ENCODE measurements at regions not wholly inside any gene's neighbourhood (a gene's known extent, or its start where the extent isn't known, plus 50 kb on each side); places are given as distances from the start of the nearest gene placed in this dataset.

- Histone ChIP-seq H3K4ac (ENCODE audit: low read depth, low read length) (no peak overlapping the region), H3K9me1 (ENCODE audit: insufficient read depth, low read length) (no peaks in the 10 kb centered on the region), H3K4me1 (ENCODE audit: control insufficient read depth, insufficient read depth, low read length) (no peaks in the 10 kb centered on the region), H3K9ac (ENCODE audit: low read depth, low read length) (no peak overlapping the region), H2BK5ac (ENCODE audit: low read depth, low read length, poor library complexity, severe bottlenecking) (no peak overlapping the region), H3K56ac (ENCODE audit: extremely low read depth, insufficient read depth, low read length) (no peak overlapping the region), H2AK5ac (ENCODE audit: low read depth, low read length) (no peak overlapping the region), H2BK20ac (ENCODE audit: low read depth, low read length) (no peak overlapping the region), H4K20me1 (ENCODE audit: insufficient read depth, low read length) (no peaks in the 10 kb centered on the region), H3K36me3 (ENCODE audit: control insufficient read depth, insufficient read depth, low read length) (no peaks in the 10 kb centered on the region), H3K9me3 (ENCODE audit: control insufficient read depth, insufficient read depth, low read length) (no peaks in the 10 kb centered on the region), H3K79me1 (ENCODE audit: low read depth in 1 of 2, low read length in 2 of 2) (no peaks in the 10 kb centered on the region), H3K27ac (ENCODE audit: insufficient read depth, low read length) (no peak overlapping the region), H3K18ac (ENCODE audit: low read depth, low read length) (no peak overlapping the region), H2AK9ac (replicated peaks; ENCODE audit: low read depth, low read length, poor library complexity) (no peak overlapping the region), H3K23ac (ENCODE audit: low read depth, low read length) (no peak overlapping the region), H2BK15ac (ENCODE audit: low read depth, low read length) (no peak overlapping the region), H2BK120ac (ENCODE audit: low read depth, low read length) (no peak overlapping the region), H3K4me3 (ENCODE audit: insufficient read depth, low read depth, low read length) (no peak overlapping the region), H3K27me3 (ENCODE audit: control insufficient read depth, insufficient read depth, low read length) (no peaks in the 10 kb centered on the region), H3K14ac (replicated peaks; ENCODE audit: low read depth, low read length) (no peak overlapping the region), H4K8ac (ENCODE audit: low read depth in 2 of 2, low read length in 2 of 2) (no peak overlapping the region), H4K91ac (ENCODE audit: insufficient read depth, low read depth, low read length) (no peak overlapping the region), H3K4me2 (ENCODE audit: low read depth, low read length) (no peak overlapping the region), H4K5ac (ENCODE audit: low read depth, low read length) (no peak overlapping the region), H2AFZ (replicated peaks; ENCODE audit: low read length, poor library complexity) (no peak overlapping the region)
- POLR2A ChIA-PET (ENCODE audit: unreplicated experiment): no interaction called here
- CTCF ChIA-PET: no interaction called here
- TF ChIP-seq SMC3 (IDR thresholded peaks at IDR 0.05; ENCODE audit: low read depth, low read length) (no peak), CEBPB (IDR thresholded peaks at IDR 0.05; ENCODE audit: low read depth, low read length) (no peak), POLR2A (IDR thresholded peaks at IDR 0.05; ENCODE audit: low read depth, low read length) (no peak), CTCF (conservative IDR thresholded peaks at IDR 0.05; ENCODE audit: low read depth, low read length) (no peak), FOS (IDR thresholded peaks at IDR 0.05; ENCODE audit: low read depth, low read length) (no peak), NFE2L2 (IDR thresholded peaks at IDR 0.05; ENCODE audit: low read depth, low read length) (no peak), RCOR1 (IDR thresholded peaks at IDR 0.05; ENCODE audit: insufficient replicate concordance, low read length) (no peak), ELK1 (IDR thresholded peaks at IDR 0.05; ENCODE audit: borderline replicate concordance, low read depth, low read length) (no peak)
- TF ChIP-seq, protein P1, sequence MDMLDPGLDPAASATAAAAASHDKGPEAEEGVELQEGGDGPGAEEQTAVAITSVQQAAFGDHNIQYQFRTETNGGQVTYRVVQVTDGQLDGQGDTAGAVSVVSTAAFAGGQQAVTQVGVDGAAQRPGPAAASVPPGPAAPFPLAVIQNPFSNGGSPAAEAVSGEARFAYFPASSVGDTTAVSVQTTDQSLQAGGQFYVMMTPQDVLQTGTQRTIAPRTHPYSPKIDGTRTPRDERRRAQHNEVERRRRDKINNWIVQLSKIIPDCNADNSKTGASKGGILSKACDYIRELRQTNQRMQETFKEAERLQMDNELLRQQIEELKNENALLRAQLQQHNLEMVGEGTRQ (IDR thresholded peaks at IDR 0.05; ENCODE audit: low read depth, low read length): no peak
- DNase-seq: no peak
- dilution Hi-C loops (cut with HindIII; ENCODE audit: low sequenced_read_pairs, unreplicated experiment): no loop called here
- WGBS, 2 experiments (ENCODE audit: extremely low coverage in 2 of 2, insufficient read length in 1 of 2): 0% methylated on average over 1 of the region's 2 CpGs; no CpG with 5 or more reads in 1 of the 2 experiments
- ATAC-seq (ENCODE audit: low read depth): no peak
- in situ Hi-C loops (cut with MboI; ENCODE audit: low sequenced_read_pairs): no loop called here
- intact Hi-C loops (cut with micrococcal nuclease): no loop called here
- BruUV-seq (replicated peaks): no TSS peak
Observed at GRCh38 chr2:31785876-31786275, 205.1 kb upstream of the SRD5A2 start.

Measured in IMR-90 (cell line).